ENCODE measurements at regions not wholly inside any gene's neighbourhood (a gene's known extent, or its start where the extent isn't known, plus 50 kb on each side); places are given as distances from the start of the nearest gene placed in this dataset.

- no peak for DNase-seq
These were observed 52.8 kb upstream of the MEIS1 start for GRCh38 chr2:66382091-66382490.

- no peak for DNase-seq
These were observed 55.5 kb upstream of the MEIS1 start for GRCh38 chr2:66379473-66379872.

- no peak for DNase-seq
These were observed 57.1 kb upstream of the MEIS1 start for GRCh38 chr2:66377832-66378231.

GRCh38 chr2:66370824-66371223 lies 64.1 kb upstream of the MEIS1 start:
- no peak for DNase-seq

GRCh38 chr2:66366619-66367018 lies 68.3 kb upstream of the MEIS1 start:
- DNase-seq, result no peak

- DNase-seq, result no peak
These were observed 70.2 kb upstream of the MEIS1 start for GRCh38 chr2:66364495-66365333.

GRCh38 chr2:66362701-66363100 lies 72.2 kb upstream of the MEIS1 start:
- DNase-seq, result no peak

- DNase-seq, result no peak
These were observed 88.7 kb upstream of the MEIS1 start for GRCh38 chr2:66346231-66346664.

- no peak for DNase-seq
These were observed 90.8 kb upstream of the MEIS1 start for GRCh38 chr2:66344087-66344663.

GRCh38 chr2:66343259-66343658 lies 91.7 kb upstream of the MEIS1 start:
- DNase-seq, result no peak

GRCh38 chr2:66340521-66340920 lies 94.4 kb upstream of the MEIS1 start:
- no peak for DNase-seq

GRCh38 chr2:66334237-66335029 lies 100.5 kb upstream of the MEIS1 start:
- DNase-seq, result no peak

- no peak for DNase-seq
These were observed 103.7 kb upstream of the MEIS1 start for GRCh38 chr2:66331176-66331575.

GRCh38 chr2:66329081-66329605 lies 105.8 kb upstream of the MEIS1 start:
- DNase-seq, result no peak

- no peak for DNase-seq
These were observed 107.7 kb upstream of the MEIS1 start for GRCh38 chr2:66327066-66327740.

- no peak for DNase-seq
These were observed 109.9 kb upstream of the MEIS1 start for GRCh38 chr2:66324909-66325528.

GRCh38 chr2:66324356-66324755 lies 110.6 kb upstream of the MEIS1 start:
- DNase-seq, result no peak

GRCh38 chr2:66323406-66323805 lies 111.5 kb upstream of the MEIS1 start:
- DNase-seq, result no peak

- no peak for DNase-seq
These were observed 112.2 kb upstream of the MEIS1 start for GRCh38 chr2:66322506-66323260.

- DNase-seq, result no peak
These were observed 116.8 kb upstream of the MEIS1 start for GRCh38 chr2:66318009-66318561.
